CD4-positive, alpha-beta memory T cell (primary cell): ENCODE measurements at regions not wholly inside any gene's neighbourhood (a gene's known extent, or its start where the extent isn't known, plus 50 kb on each side); places are given as distances from the start of the nearest gene placed in this dataset.

Source experiments
- CTCF ChIA-PET: fragments of 350-600 bp; sonication (Branson Sonifier 250); formaldehyde crosslinking; loops from one replicate; lab custom pipeline; 2021; ENCODE audit warnings: inconsistent platforms; ENCODE audit not compliant: partially characterized antibody; lab: Charles Lee
- POLR2A ChIA-PET: fragments of 350-600 bp; sonication (Branson Sonifier 250); formaldehyde crosslinking; loops from one replicate; lab custom pipeline; 2021; ENCODE audit not compliant: partially characterized antibody; lab: Charles Lee
- DNase-seq, 5 donors: peaks; one replicate each; pipeline versions ENCODE4 v3.0.0 to v3.0.0-alpha.2; 2020 to 2022; ENCODE audit warnings: mixed read lengths in 1 of 5
- H3K27ac ChIP-seq: one replicate; pipeline ENCODE4 v1.7.0; 2013; ENCODE audit warnings: low read depth, low read length
- H3K27me3 ChIP-seq: 2 replicates; pipeline ENCODE4 v1.7.0; 2013; ENCODE audit warnings: mild to moderate bottlenecking, low read length, moderate library complexity; ENCODE audit not compliant: insufficient read depth
- H3K36me3 ChIP-seq: 2 replicates; pipeline ENCODE4 v1.7.0; 2013; ENCODE audit warnings: mild to moderate bottlenecking, low read length, moderate library complexity; ENCODE audit not compliant: insufficient read depth
- H3K4me1 ChIP-seq: 2 replicates; pipeline ENCODE4 v1.7.0; 2013; ENCODE audit warnings: mild to moderate bottlenecking, low read length, moderate library complexity; ENCODE audit not compliant: insufficient read depth
- H3K4me3 ChIP-seq, 2 donors: one replicate each; pipeline ENCODE4 v1.7.0; 2013; ENCODE audit warnings: low read length in 2 of 2, mild to moderate bottlenecking in 1 of 2
- H3K9me3 ChIP-seq, 2 donors: one replicate each; pipeline ENCODE4 v1.7.0; 2013; ENCODE audit warnings: low read length in 2 of 2, control low read depth in 1 of 2; ENCODE audit not compliant: control insufficient read depth in 1 of 2
- H3K27ac Mint-ChIP-seq, 7 donors: one replicate each; pipeline ENCODE4 v1.8.0; 2020 to 2021; ENCODE audit warnings: mixed read lengths in 7 of 7, mild to moderate bottlenecking in 6 of 7, inconsistent platforms in 3 of 7, moderate library complexity in 3 of 7
- H3K27me3 Mint-ChIP-seq, 2 donors: one replicate each; pipeline ENCODE4 v1.8.0; 2020 to 2021; ENCODE audit warnings: mixed read lengths in 2 of 2
- H3K36me3 Mint-ChIP-seq, 2 donors: one replicate each; pipeline ENCODE4 v1.8.0; 2020 to 2021; ENCODE audit warnings: mixed read lengths in 2 of 2, inconsistent platforms in 1 of 2, mild to moderate bottlenecking in 1 of 2
- H3K4me1 Mint-ChIP-seq, 4 donors: one replicate each; pipeline ENCODE4 v1.8.0; 2020 to 2021; ENCODE audit warnings: mixed read lengths in 4 of 4, mild to moderate bottlenecking in 1 of 4
- H3K4me3 Mint-ChIP-seq, 8 donors: one replicate each; pipeline ENCODE4 v1.8.0; 2020 to 2021; ENCODE audit warnings: mixed read lengths in 8 of 8, mild to moderate bottlenecking in 7 of 8, moderate library complexity in 6 of 8, inconsistent platforms in 3 of 8
- H3K9me3 Mint-ChIP-seq, 8 donors: one replicate each; pipeline ENCODE4 v1.8.0; 2020 to 2021; ENCODE audit warnings: mixed read lengths in 8 of 8, mild to moderate bottlenecking in 5 of 8, inconsistent platforms in 3 of 8, moderate library complexity in 1 of 8
- intact Hi-C: fragments of 100-400 bp; cut with micrococcal nuclease; formaldehyde crosslinking; loops from one replicate; pipeline ENCODE4 v1.15.1; 2023

DNA sequence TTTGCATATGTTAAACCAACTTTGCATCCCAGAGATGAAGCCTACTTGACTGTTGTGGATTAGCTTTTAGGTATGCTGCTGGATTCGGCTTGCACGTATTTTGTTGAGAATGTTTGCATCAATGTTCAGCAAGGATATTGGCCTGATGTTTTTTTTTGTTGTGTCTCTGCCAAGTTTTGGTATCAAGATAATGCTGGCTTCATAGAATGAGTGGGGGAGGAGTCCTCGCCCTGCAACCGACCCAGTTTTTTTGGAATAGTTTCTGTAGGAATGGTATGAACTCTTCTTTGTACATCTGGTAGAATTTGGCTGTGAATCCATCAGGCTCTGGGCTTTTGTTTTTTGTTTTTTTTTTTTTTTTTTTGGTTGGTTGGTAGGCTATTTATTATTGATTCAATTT is 147.9 kb downstream of the AHR start:
- Mint-ChIP-seq H3K27me3 (peaks cover 4 to 10% of the 10 kb centered on the region in 2 donors), H3K27ac (no peak overlapping the region), H3K36me3 (peaks cover 4 to 7% of the 10 kb centered on the region in 2 donors), H3K4me3 (no peak overlapping the region), H3K9me3 (peaks cover 3 to 33% (median 18%) of the 10 kb centered on the region in 8 donors), H3K4me1 (peaks cover 0 to 2% (median 0%) of the 10 kb centered on the region in 4 donors)
- H3K27me3 ChIP-seq = no peaks in the 10 kb centered on the region
- H3K27ac ChIP-seq = no peak overlapping the region
- intact Hi-C loops = no loop called here
- DNase-seq = no peak
- no peaks in the 10 kb centered on the region for H3K9me3 ChIP-seq
- POLR2A ChIA-PET = no interaction called here
- no peaks in the 10 kb centered on the region for H3K4me1 ChIP-seq
- CTCF ChIA-PET = no interaction called here
- H3K4me3 ChIP-seq = no peak overlapping the region
- no peaks in the 10 kb centered on the region for H3K36me3 ChIP-seq

DNA sequence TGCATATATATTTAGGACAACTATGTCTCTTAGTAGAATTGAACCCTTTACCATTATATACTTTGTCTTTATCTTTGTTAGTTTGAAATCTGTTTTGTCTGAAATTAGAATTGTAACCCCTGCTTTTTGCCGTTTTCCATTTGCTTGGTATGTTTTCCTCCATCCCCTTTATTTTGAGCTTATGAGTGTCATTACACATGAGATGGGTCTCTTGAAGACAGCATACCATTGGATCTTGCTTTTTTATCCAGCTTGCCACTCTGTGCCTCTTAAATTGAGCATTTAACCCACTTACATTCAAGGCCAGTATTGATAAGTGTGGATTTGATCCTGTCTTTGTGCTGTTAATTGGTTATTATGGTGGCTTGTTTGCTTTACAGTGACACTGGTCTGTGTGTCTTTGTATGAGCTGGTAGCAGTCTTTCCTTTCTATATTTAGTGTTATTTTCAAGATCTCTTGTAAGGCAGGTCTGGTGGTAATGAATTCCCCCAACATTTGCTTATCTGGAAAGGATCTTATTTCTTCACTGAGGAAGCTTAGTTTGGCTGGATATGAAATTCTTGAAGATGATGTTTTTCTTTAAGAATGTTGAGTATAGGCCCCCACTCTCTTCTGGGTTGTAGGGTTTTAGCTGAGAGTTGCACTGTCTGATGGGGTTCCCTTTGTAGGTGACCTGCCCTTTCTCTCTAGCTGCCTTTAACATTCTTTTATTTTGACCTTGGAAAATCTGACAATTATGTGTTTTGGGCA is 149.5 kb downstream of the AHR start:
- CTCF ChIA-PET = no interaction called here
- H3K4me1 Mint-ChIP-seq = no peaks in the 10 kb centered on the region
- no peak overlapping the region for H3K4me3 ChIP-seq
- no peaks in the 10 kb centered on the region for H3K27me3 ChIP-seq
- peaks cover 3 to 31% (median 18%) of the 10 kb centered on the region in 8 donors for H3K9me3 Mint-ChIP-seq
- H3K36me3 Mint-ChIP-seq = peaks cover 4 to 7% of the 10 kb centered on the region in 2 donors
- H3K27ac ChIP-seq = no peak overlapping the region
- POLR2A ChIA-PET = no interaction called here
- no peaks in the 10 kb centered on the region for H3K9me3 ChIP-seq
- intact Hi-C loops = no loop called here
- no peak overlapping the region for H3K4me3 Mint-ChIP-seq
- DNase-seq = no peak
- H3K4me1 ChIP-seq = no peaks in the 10 kb centered on the region
- peaks cover 4 to 10% of the 10 kb centered on the region in 2 donors for H3K27me3 Mint-ChIP-seq
- H3K27ac Mint-ChIP-seq = no peak overlapping the region
- no peaks in the 10 kb centered on the region for H3K36me3 ChIP-seq

DNA sequence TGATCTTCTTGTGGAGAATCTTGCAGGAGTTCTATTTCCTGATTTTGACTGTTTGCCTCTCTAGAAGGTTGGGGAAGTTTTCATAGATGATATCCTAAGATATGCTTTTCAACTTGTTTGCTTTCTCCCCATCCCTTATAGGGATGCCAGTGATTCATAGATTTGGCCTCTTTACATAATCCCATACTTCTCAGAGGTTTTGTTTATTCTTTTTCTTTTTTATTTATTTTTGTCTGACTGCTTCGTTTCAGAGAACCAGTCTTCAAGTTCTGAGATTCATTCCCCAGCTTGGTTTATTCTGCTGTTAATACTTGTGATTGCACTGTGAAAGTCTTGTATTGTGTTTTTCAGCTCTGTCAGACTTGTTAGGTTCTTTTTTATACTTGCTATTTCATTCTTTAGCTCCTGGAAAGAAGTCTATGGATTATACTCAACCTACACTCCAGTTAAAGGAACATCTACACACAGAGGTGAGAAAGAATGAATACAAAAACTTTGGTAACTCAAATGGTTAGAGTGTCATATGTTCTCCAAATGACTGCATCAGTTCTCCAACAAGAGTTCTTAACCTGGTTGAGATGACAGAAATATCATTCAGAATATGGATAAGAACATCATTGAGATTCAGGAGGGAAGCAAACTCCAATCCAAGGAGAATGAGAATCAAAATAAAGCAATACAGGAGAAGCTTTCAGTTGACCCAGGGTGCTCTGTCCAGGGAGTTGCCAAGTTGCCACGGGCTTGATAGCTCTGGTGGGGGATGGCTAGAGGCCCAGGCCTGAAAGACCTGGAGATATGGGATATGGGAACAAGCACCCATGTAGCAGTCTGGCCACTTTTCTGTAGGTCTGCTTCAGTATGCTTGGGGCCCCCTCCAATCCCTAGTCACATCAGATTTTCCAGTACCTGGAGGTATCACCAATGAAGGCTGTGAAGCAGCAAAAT is 150.3 kb downstream of the AHR start:
- H3K4me3 ChIP-seq = no peak overlapping the region
- ChIA-PET POLR2A (no interaction called here), CTCF (no interaction called here)
- no peaks in the 10 kb centered on the region for H3K9me3 ChIP-seq
- no peaks in the 10 kb centered on the region for H3K4me1 Mint-ChIP-seq
- intact Hi-C loops = no loop called here
- no peak overlapping the region for H3K27ac Mint-ChIP-seq
- H3K27ac ChIP-seq = no peak overlapping the region
- H3K27me3 Mint-ChIP-seq = peaks cover 4 to 10% of the 10 kb centered on the region in 2 donors
- no peak for DNase-seq
- peaks cover 4 to 7% of the 10 kb centered on the region in 2 donors for H3K36me3 Mint-ChIP-seq
- H3K36me3 ChIP-seq = no peaks in the 10 kb centered on the region
- no peaks in the 10 kb centered on the region for H3K4me1 ChIP-seq
- H3K27me3 ChIP-seq = no peaks in the 10 kb centered on the region
- H3K4me3 Mint-ChIP-seq = no peak overlapping the region
- H3K9me3 Mint-ChIP-seq = peaks cover 3 to 31% (median 18%) of the 10 kb centered on the region in 8 donors

DNA sequence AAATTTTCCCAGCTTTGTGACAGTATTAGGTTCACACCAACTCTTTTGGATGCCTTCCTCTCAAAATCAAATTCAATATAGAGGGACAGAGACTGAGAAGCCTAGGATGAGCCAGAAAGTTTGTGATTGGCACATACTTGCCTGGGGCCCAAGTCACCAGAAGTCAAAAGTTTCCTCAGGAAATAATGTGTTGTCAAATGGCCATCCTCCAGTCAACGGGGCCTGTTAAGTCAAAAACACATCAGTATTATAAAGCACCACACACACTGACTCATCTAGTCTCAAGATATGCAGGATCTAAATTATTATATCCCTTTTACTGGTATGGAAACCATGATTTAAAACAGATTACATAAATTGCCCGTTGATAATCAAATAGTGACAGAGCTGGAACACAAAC is 158.1 kb downstream of the AHR start:
- DNase-seq = no peak
- intact Hi-C loops = no loop called here
- Histone ChIP-seq H3K4me1 (no peaks in the 10 kb centered on the region), H3K4me3 (no peak overlapping the region), H3K27ac (no peak overlapping the region), H3K9me3 (no peaks in the 10 kb centered on the region), H3K36me3 (no peaks in the 10 kb centered on the region), H3K27me3 (no peaks in the 10 kb centered on the region)
- H3K27ac Mint-ChIP-seq = no peak overlapping the region
- peaks cover 2 to 15% (median 11%) of the 10 kb centered on the region in 8 donors for H3K9me3 Mint-ChIP-seq
- peaks cover 0 to 1% of the 10 kb centered on the region in 2 donors for H3K27me3 Mint-ChIP-seq
- H3K36me3 Mint-ChIP-seq = peaks cover 0 to 6% of the 10 kb centered on the region in 2 donors
- ChIA-PET POLR2A (no interaction called here), CTCF (no interaction called here)
- no peaks in the 10 kb centered on the region for H3K4me1 Mint-ChIP-seq
- no peak overlapping the region for H3K4me3 Mint-ChIP-seq

DNA sequence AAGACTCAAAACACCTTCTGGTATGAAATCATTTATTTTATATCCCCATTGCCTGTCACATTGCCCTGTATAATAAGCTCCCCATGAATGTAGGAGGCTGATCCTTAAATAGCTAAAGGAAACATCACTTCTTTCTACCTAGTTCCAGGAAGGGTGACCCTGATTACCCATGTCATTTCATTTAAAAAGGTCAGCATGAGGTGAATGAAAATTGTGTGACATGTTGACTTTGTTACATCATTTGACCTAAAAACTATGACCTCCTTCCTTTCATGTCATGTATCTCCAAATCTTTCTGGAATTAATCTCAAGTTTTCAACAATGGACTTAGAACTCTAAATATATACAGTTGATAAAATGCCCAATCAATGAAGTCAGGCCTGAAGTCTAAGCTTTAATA is 161.5 kb downstream of the AHR start:
- no peak for DNase-seq
- no peak overlapping the region for H3K4me3 ChIP-seq
- Mint-ChIP-seq H3K27ac (no peak overlapping the region), H3K4me1 (peaks cover 4 to 9% (median 7%) of the 10 kb centered on the region in 4 donors), H3K9me3 (peaks cover 2 to 15% (median 11%) of the 10 kb centered on the region in 8 donors), H3K4me3 (no peak overlapping the region), H3K27me3 (peaks cover 0 to 1% of the 10 kb centered on the region in 2 donors), H3K36me3 (peaks cover 0 to 6% of the 10 kb centered on the region in 2 donors)
- no peak overlapping the region for H3K27ac ChIP-seq
- peaks cover 5% of the 10 kb centered on the region for H3K4me1 ChIP-seq
- H3K36me3 ChIP-seq = no peaks in the 10 kb centered on the region
- no peaks in the 10 kb centered on the region for H3K27me3 ChIP-seq
- ChIA-PET CTCF (interaction anchor here (0.8 kb wide), 1 partner anchor 451 kb away, joined by 3 read pairs; no protein-coding TSS in a partner anchor), POLR2A (no interaction called here)
- H3K9me3 ChIP-seq = no peaks in the 10 kb centered on the region
- intact Hi-C loops = no loop called here

DNA sequence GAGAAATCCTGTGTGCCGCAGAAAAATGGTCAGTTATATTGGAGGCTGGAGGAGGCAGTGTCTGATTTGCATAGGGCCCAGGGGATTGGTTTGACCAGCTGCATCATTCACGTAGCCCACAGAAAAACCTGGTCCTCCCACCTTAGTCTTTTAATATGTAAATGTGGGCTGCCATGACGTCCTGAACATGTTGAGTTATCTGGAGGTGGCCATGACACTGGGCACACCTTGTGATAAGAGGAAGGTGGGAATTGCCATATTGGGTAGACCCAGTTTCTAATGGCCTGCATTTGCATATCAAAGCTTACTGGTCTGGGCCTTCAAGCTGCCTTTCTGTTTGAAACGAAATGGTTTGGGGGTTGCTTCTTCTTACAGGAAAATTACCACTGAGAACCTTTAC is 162.2 kb downstream of the AHR start:
- no peak overlapping the region for H3K4me3 Mint-ChIP-seq
- H3K27ac Mint-ChIP-seq = no peak overlapping the region

DNA sequence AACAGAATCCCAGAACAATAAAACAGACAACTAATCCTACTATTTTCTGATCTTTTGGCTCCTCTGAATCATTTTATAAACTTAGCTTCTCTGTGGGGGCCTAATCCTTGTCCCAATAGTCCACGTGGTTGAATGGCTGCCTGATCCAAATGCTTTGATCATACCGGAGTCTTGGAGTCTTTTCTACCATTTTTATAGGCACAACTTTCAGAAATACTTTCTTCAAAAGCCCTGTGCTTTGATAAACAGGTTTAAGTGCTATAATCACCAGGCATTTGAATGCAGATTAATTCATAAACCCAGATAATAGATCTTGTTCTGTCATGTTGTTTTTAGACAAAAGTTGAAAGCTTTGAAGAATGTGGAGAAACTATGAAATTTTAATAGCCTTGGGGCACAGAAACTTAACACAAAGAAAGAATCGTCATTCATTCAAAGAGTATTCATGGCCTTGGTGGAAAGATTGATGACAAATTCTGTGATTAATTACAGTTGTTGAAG is 163.7 kb downstream of the AHR start:
- Mint-ChIP-seq H3K9me3 (peaks cover 2 to 15% (median 11%) of the 10 kb centered on the region in 8 donors), H3K36me3 (peaks cover 0 to 6% of the 10 kb centered on the region in 2 donors), H3K27ac (no peak overlapping the region), H3K27me3 (peaks cover 0 to 1% of the 10 kb centered on the region in 2 donors), H3K4me3 (no peak overlapping the region), H3K4me1 (peaks cover 4 to 11% (median 9%) of the 10 kb centered on the region in 4 donors)
- Histone ChIP-seq H3K27ac (no peak overlapping the region), H3K36me3 (no peaks in the 10 kb centered on the region), H3K4me3 (no peak overlapping the region), H3K9me3 (no peaks in the 10 kb centered on the region), H3K4me1 (peaks cover 5% of the 10 kb centered on the region), H3K27me3 (no peaks in the 10 kb centered on the region)
- CTCF ChIA-PET = no interaction called here
- no peak for DNase-seq
- POLR2A ChIA-PET = no interaction called here
- intact Hi-C loops = no loop called here

More for the DNA sequence above, 162.2 kb downstream of the AHR start:
- ChIA-PET POLR2A (no interaction called here), CTCF (no interaction called here)
- no peak for DNase-seq
- no peaks in the 10 kb centered on the region for H3K36me3 ChIP-seq
- no peaks in the 10 kb centered on the region for H3K9me3 ChIP-seq
- Mint-ChIP-seq H3K27me3 (peaks cover 0 to 1% of the 10 kb centered on the region in 2 donors), H3K4me1 (peaks cover 4 to 9% (median 7%) of the 10 kb centered on the region in 4 donors), H3K9me3 (peaks cover 2 to 15% (median 11%) of the 10 kb centered on the region in 8 donors), H3K36me3 (peaks cover 0 to 6% of the 10 kb centered on the region in 2 donors)
- intact Hi-C loops = no loop called here
- no peaks in the 10 kb centered on the region for H3K27me3 ChIP-seq
- H3K27ac ChIP-seq = no peak overlapping the region
- H3K4me1 ChIP-seq = peaks cover 5% of the 10 kb centered on the region
- H3K4me3 ChIP-seq = no peak overlapping the region
